Parathyroid adenoma (tissue), 2 donors: ENCODE measurements at regions not wholly inside any gene's neighbourhood (a gene's known extent, or its start where the extent isn't known, plus 50 kb on each side); places are given as distances from the start of the nearest gene placed in this dataset.

Experiments used
- H2AFZ ChIP-seq: fragments of 300-600 bp; sonication (generic); one replicate; pipeline ENCODE4 v1.7.0; 2017; ENCODE audit warnings: antibody characterized with exemption, mild to moderate bottlenecking
- H3K27ac ChIP-seq: fragments of 300-600 bp; sonication (generic); one replicate; pipeline ENCODE4 v1.7.0; 2017
- H3K27me3 ChIP-seq: fragments of 300-600 bp; sonication (generic); one replicate; pipeline ENCODE4 v1.7.0; 2017; ENCODE audit warnings: low read length; ENCODE audit not compliant: control insufficient read depth, insufficient read depth
- H3K36me3 ChIP-seq: fragments of 300-600 bp; sonication (generic); one replicate; pipeline ENCODE4 v1.7.0; 2017; ENCODE audit warnings: low read length; ENCODE audit not compliant: control insufficient read depth, insufficient read depth
- H3K4me1 ChIP-seq: fragments of 300-600 bp; sonication (generic); one replicate; pipeline ENCODE4 v1.7.0; 2017; ENCODE audit warnings: control low read depth
- H3K4me2 ChIP-seq: fragments of 300-600 bp; sonication (generic); one replicate; pipeline ENCODE4 v1.7.0; 2017; ENCODE audit warnings: low read length
- H3K4me3 ChIP-seq: fragments of 300-600 bp; sonication (generic); one replicate; pipeline ENCODE4 v1.7.0; 2017; ENCODE audit warnings: low read depth, low read length
- H3K79me2 ChIP-seq: fragments of 300-600 bp; sonication (generic); one replicate; pipeline ENCODE4 v1.7.0; 2017; ENCODE audit warnings: control low read depth
- H3K9ac ChIP-seq: fragments of 300-600 bp; sonication (generic); one replicate; pipeline ENCODE4 v1.7.0; 2017; ENCODE audit warnings: mild to moderate bottlenecking
- H3K9me3 ChIP-seq: fragments of 300-600 bp; sonication (generic); one replicate; pipeline ENCODE4 v1.7.0; 2017; ENCODE audit warnings: low read length; ENCODE audit not compliant: control insufficient read depth
- CTCF ChIP-seq: fragments of 300-600 bp; sonication (generic); IDR thresholded peaks from one replicate; pipeline ENCODE4 v1.7.0; 2017; ENCODE audit warnings: antibody characterized with exemption, mild to moderate bottlenecking
- donor health status: primary hyperparathyroidism.

- H3K79me2 ChIP-seq, result no peaks in the 10 kb centered on the region
- no peak for TF ChIP-seq CTCF
- no peaks in the 10 kb centered on the region for H3K27me3 ChIP-seq
- no peak overlapping the region for H3K27ac ChIP-seq
- no peak overlapping the region for H2AFZ ChIP-seq
- no peak overlapping the region for H3K4me2 ChIP-seq
- no peak overlapping the region for H3K4me3 ChIP-seq
- no peaks in the 10 kb centered on the region for H3K9me3 ChIP-seq
- H3K36me3 ChIP-seq, result no peaks in the 10 kb centered on the region
- H3K9ac ChIP-seq, result no peak overlapping the region
- no peaks in the 10 kb centered on the region for H3K4me1 ChIP-seq
These were observed 711.4 kb downstream of the DIPK2A start for GRCh38 chr3:144683065-144683464.

- Histone ChIP-seq H3K27ac (no peak overlapping the region), H2AFZ (no peak overlapping the region), H3K4me1 (no peaks in the 10 kb centered on the region), H3K79me2 (no peaks in the 10 kb centered on the region), H3K9me3 (no peaks in the 10 kb centered on the region), H3K36me3 (no peaks in the 10 kb centered on the region), H3K9ac (no peak overlapping the region), H3K4me2 (no peak overlapping the region), H3K27me3 (no peaks in the 10 kb centered on the region), H3K4me3 (no peak overlapping the region)
- TF ChIP-seq CTCF, result no peak
These were observed 716.2 kb downstream of the DIPK2A start for GRCh38 chr3:144687862-144688261.

GRCh38 chr3:144692488-144692887, 720.9 kb downstream of the DIPK2A start:
- no peak overlapping the region for H3K4me3 ChIP-seq
- no peak overlapping the region for H2AFZ ChIP-seq
- H3K27me3 ChIP-seq, result no peaks in the 10 kb centered on the region
- H3K9me3 ChIP-seq, result no peaks in the 10 kb centered on the region
- no peak overlapping the region for H3K27ac ChIP-seq
- no peaks in the 10 kb centered on the region for H3K4me1 ChIP-seq
- no peak for TF ChIP-seq CTCF
- no peaks in the 10 kb centered on the region for H3K79me2 ChIP-seq
- H3K36me3 ChIP-seq, result no peaks in the 10 kb centered on the region
- no peak overlapping the region for H3K9ac ChIP-seq
- no peak overlapping the region for H3K4me2 ChIP-seq

GRCh38 chr3:144708437-144708836, 736.8 kb downstream of the DIPK2A start:
- Histone ChIP-seq H3K4me3 (no peak overlapping the region), H3K36me3 (no peaks in the 10 kb centered on the region), H3K27me3 (no peaks in the 10 kb centered on the region), H3K79me2 (no peaks in the 10 kb centered on the region), H3K9me3 (no peaks in the 10 kb centered on the region), H3K9ac (no peak overlapping the region), H2AFZ (no peak overlapping the region), H3K4me2 (no peak overlapping the region), H3K27ac (no peak overlapping the region), H3K4me1 (no peaks in the 10 kb centered on the region)
- TF ChIP-seq CTCF, result no peak

- H3K9me3 ChIP-seq, result no peaks in the 10 kb centered on the region
- no peaks in the 10 kb centered on the region for H3K4me1 ChIP-seq
- no peaks in the 10 kb centered on the region for H3K27me3 ChIP-seq
- H3K36me3 ChIP-seq, result no peaks in the 10 kb centered on the region
- H3K9ac ChIP-seq, result no peak overlapping the region
- H3K27ac ChIP-seq, result no peak overlapping the region
- no peak for TF ChIP-seq CTCF
- H3K4me2 ChIP-seq, result no peak overlapping the region
- no peaks in the 10 kb centered on the region for H3K79me2 ChIP-seq
- H2AFZ ChIP-seq, result no peak overlapping the region
- no peak overlapping the region for H3K4me3 ChIP-seq
These were observed 765.7 kb downstream of the DIPK2A start for GRCh38 chr3:144737281-144737680.
